ENCODE measurements at regions not wholly inside any gene's neighbourhood (a gene's known extent, or its start where the extent isn't known, plus 50 kb on each side); places are given as distances from the start of the nearest gene placed in this dataset.

GRCh38 chr4:83731609-83732008, 195.7 kb downstream of the GPAT3 start:
- TF ChIP-seq CTCF (IDR thresholded peaks at IDR 0.05) (no peak), REST (IDR thresholded peaks at IDR 0.05; ENCODE audit: insufficient read depth in 1 of 2, low read depth in 2 of 2, low read length in 1 of 2) (no peak), POLR2AphosphoS5 (IDR thresholded peaks at IDR 0.05; ENCODE audit: low read depth, low read length) (no peak)
